Psoas muscle (tissue), 7 donors: ENCODE measurements at regions not wholly inside any gene's neighbourhood (a gene's known extent, or its start where the extent isn't known, plus 50 kb on each side); places are given as distances from the start of the nearest gene placed in this dataset.

Source experiments
- ATAC-seq, 4 donors: fragments of 200-7000 bp; cut with Tn5 transposase; one replicate each; pipeline ENCODE4 v1.9.1; 2020; ENCODE audit warnings: moderate library complexity in 3 of 4, mild to moderate bottlenecking in 2 of 4
- DNase-seq, 2 donors: peaks; one replicate each; pipeline ENCODE4 v3.0.0-alpha.2; 2020
- H3K27ac ChIP-seq: fragments of 200-600 bp; one replicate; pipeline ENCODE4 v1.8.0; 2022
- H3K27me3 ChIP-seq, 3 donors: fragments of 200-600 bp in 1 of 3; one replicate each; pipeline versions ENCODE4 v1.6.1 to v1.8.0; 2013 to 2022; ENCODE audit warnings: low read length in 2 of 3, mild to moderate bottlenecking in 2 of 3, moderate library complexity in 1 of 3; ENCODE audit not compliant: insufficient read depth in 3 of 3
- H3K36me3 ChIP-seq, 2 donors: fragments of 200-600 bp in 1 of 2; one replicate each; pipeline versions ENCODE4 v1.6.1 to v1.8.0; 2013 to 2022; ENCODE audit warnings: low read depth in 1 of 2, mild to moderate bottlenecking in 1 of 2, moderate library complexity in 1 of 2; ENCODE audit not compliant: insufficient read depth in 1 of 2
- H3K4me1 ChIP-seq: fragments of 200-600 bp; one replicate; pipeline ENCODE4 v1.8.0; 2022
- H3K4me3 ChIP-seq: fragments of 200-600 bp; one replicate; pipeline ENCODE4 v1.8.0; 2022; ENCODE audit warnings: mild to moderate bottlenecking
- H3K9me3 ChIP-seq: fragments of 200-600 bp; one replicate; pipeline ENCODE4 v1.8.0; 2022
- WGBS, 3 donors: extraction: QIAGEN DNeasy Blood & Tissue Kit; methylation state at CpG; one replicate each; pipeline versions ENCODE4 v1.1.6 to v1.1.7; 2013; 5-methylcytosine and 5-hydroxymethylcytosine counted together
- intact Hi-C, 2 donors: fragments of 100-400 bp; cut with DNase I; formaldehyde crosslinking; loops; one replicate each; pipeline versions ENCODE4 v1.11.0 to v1.14.2; 2022
- TF ChIP-seq, protein P1 (sequence below): fragments of 200-600 bp; IDR thresholded peaks from one replicate; pipeline ENCODE4 v1.8.0; 2022; ENCODE audit warnings: antibody characterized with exemption
- donor health status: healthy with polysubstance abuse.
- donor health status: DM: no; HTN: no; CAD: no; lungs with moderate emphysema.
- donor health status: Bipolar disorder and iron deficiency.
- donor health status: healthy.
- donor health status: DM: yes; HTN: yes; CAD: no.
- donor health status: DM: no; HTN: no; CAD: no.
- donor health status: DM: yes; HTN: yes; CAD: no.

DNA sequence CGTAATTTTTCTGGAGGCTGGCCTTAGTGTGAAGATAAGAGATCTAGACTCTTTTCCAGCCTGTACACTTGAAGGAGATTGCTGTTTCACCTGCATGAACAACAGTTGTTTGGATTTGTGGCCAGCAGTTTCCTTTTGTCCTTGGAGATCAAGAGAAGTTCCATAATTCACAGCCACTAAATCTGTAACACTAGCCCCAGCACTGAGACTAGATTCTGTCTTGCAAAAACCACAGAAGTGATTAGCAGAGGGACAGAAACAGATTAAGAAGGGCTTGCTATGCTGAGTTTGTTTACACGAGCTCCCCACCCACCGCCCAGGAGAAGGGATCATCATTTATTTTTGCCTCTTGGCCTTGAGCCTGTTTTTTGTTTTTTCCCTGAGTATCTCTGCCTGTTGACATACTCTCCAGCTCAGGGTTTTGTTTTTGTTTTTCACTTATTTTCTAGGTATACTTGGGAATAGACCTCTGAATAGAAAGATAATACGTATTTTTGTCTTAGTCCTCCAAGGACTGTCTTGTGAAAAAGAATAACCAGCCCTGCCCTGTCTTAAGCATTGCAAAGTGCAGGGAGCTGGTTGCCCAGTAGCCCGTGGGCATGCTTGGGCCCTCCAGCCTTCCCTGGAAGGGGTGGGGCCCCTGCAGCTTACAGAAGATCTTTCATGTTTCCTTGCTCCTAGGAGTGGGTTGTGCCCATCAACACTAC is 93.1 kb upstream of the SOX4 start:
- peaks cover 19% of the 10 kb centered on the region for H3K4me1 ChIP-seq
- no peak overlapping the region for H3K4me3 ChIP-seq
- H3K36me3 ChIP-seq: no peaks in the 10 kb centered on the region
- intact Hi-C loops: no loop called here
- 49 to 59% (median 50%) methylated on average over 5 of the region's 5 CpGs for WGBS, 3 donors
- no peak for DNase-seq
- H3K27me3 ChIP-seq: no peaks in the 10 kb centered on the region
- H3K27ac ChIP-seq: peak overlapping the region; percentile 64
- peak in 3 of 4 donors; percentile 46 to 76 (median 73) for ATAC-seq
- TF ChIP-seq, protein P1, sequence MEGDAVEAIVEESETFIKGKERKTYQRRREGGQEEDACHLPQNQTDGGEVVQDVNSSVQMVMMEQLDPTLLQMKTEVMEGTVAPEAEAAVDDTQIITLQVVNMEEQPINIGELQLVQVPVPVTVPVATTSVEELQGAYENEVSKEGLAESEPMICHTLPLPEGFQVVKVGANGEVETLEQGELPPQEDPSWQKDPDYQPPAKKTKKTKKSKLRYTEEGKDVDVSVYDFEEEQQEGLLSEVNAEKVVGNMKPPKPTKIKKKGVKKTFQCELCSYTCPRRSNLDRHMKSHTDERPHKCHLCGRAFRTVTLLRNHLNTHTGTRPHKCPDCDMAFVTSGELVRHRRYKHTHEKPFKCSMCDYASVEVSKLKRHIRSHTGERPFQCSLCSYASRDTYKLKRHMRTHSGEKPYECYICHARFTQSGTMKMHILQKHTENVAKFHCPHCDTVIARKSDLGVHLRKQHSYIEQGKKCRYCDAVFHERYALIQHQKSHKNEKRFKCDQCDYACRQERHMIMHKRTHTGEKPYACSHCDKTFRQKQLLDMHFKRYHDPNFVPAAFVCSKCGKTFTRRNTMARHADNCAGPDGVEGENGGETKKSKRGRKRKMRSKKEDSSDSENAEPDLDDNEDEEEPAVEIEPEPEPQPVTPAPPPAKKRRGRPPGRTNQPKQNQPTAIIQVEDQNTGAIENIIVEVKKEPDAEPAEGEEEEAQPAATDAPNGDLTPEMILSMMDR: no peak
- H3K9me3 ChIP-seq: no peaks in the 10 kb centered on the region

DNA sequence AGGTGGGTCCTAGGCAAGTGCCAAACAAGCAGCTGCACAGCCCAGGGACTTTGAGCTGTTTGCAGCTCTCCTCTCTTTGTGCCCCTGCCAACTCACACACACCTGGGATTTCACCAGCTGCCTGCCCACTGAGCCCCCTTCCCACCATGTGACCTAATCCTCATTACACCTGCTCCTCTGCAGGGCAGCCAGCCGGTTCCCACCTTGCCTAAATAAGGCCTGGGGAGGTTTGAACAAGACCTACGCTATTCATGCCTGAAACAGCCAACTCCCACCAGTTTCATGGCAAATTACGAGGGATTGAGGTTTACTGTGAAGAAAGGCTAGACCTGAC is 92.6 kb upstream of the SOX4 start:
- peak in 1 of 4 donors; percentile 38 for ATAC-seq
- peak overlapping the region; percentile 64 for H3K27ac ChIP-seq

DNA sequence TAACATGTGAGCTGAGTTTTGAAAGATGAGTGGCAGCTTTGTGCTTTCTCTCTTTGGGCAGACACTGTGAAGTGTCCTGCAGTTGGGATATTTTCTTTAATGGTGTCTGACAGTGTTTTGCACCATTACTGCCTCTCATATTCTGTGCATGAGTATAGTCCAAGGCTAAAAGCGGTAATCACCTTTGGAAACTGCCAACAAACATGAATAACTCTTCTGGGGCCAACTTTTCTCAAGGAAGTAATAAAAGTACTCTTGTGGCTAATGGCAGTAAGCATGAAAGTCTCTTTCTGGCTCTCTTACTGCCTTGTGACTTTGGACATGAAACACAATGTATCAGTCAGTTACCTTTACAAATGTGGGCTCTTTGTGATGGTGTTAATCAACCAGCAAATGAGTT is 91.7 kb upstream of the SOX4 start:
- DNase-seq (no peak), ATAC-seq (peak in 2 of 4 donors; percentile 35 to 59)
- WGBS, 3 donors: 15 to 57% (median 22%) methylated on average over 1 of the region's 1 CpG
- Histone ChIP-seq H3K9me3 (no peaks in the 10 kb centered on the region), H3K27me3 (no peaks in the 10 kb centered on the region), H3K4me3 (no peak overlapping the region), H3K4me1 (peaks cover 19% of the 10 kb centered on the region), H3K36me3 (no peaks in the 10 kb centered on the region), H3K27ac (peak overlapping the region; percentile 16)
- TF ChIP-seq, protein P1: no peak
- intact Hi-C loops: loop anchor here in 1 of 2 donors (2.0 kb wide), 1 partner anchor 23 kb away; no protein-coding TSS in a partner anchor

More for the DNA sequence above, 92.6 kb upstream of the SOX4 start:
- Histone ChIP-seq H3K27me3 (no peaks in the 10 kb centered on the region), H3K9me3 (no peaks in the 10 kb centered on the region), H3K4me3 (no peak overlapping the region), H3K4me1 (peaks cover 19% of the 10 kb centered on the region), H3K36me3 (no peaks in the 10 kb centered on the region)
- intact Hi-C loops: no loop called here
- TF ChIP-seq, protein P1: no peak
- 55 to 68% (median 61%) methylated on average over 3 of the region's 3 CpGs for WGBS, 3 donors
- no peak for DNase-seq

- TF ChIP-seq, protein P1: no peak
- ATAC-seq (no peak), DNase-seq (no peak)
- no peak overlapping the region for H3K27ac ChIP-seq
- no peaks in the 10 kb centered on the region for H3K27me3 ChIP-seq
- no peaks in the 10 kb centered on the region for H3K36me3 ChIP-seq
- H3K4me3 ChIP-seq: no peak overlapping the region
- no peaks in the 10 kb centered on the region for H3K9me3 ChIP-seq
- peaks cover 19% of the 10 kb centered on the region for H3K4me1 ChIP-seq
- 95 to 100% (median 96%) methylated on average over 1 of the region's 1 CpG for WGBS, 3 donors
- intact Hi-C loops: loop anchor here in 1 of 2 donors (2.0 kb wide), 1 partner anchor 24 kb away; no protein-coding TSS in a partner anchor
These were observed 90.9 kb upstream of the SOX4 start for GRCh38 chr6:21502682-21503081.

DNA sequence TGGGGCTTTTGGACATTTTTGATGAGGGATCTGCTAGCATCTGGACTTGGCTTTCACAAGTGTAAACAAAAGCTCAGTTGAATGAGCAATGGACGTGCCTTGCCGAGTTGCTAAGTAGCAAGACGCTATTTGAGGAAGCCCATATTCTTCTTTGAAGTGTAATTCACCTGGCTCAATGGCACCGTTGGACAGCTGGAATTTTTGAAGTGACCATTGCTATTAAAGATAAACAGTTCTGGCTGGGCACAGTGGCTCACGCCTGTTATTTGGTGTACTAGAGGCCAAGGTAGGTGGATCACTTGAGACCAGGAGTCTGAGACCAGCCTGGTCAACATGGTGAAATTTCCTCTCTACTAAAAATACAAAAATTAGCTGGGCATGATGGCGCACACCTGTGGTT is 88.8 kb upstream of the SOX4 start:
- H3K36me3 ChIP-seq: no peaks in the 10 kb centered on the region
- H3K27ac ChIP-seq: no peak overlapping the region
- DNase-seq: no peak

More for the DNA sequence above, 88.8 kb upstream of the SOX4 start:
- no peaks in the 10 kb centered on the region for H3K27me3 ChIP-seq
- H3K4me3 ChIP-seq: no peak overlapping the region
- H3K4me1 ChIP-seq: peaks cover 17% of the 10 kb centered on the region
- intact Hi-C loops: no loop called here
- ATAC-seq: no peak
- TF ChIP-seq, protein P1: no peak
- H3K9me3 ChIP-seq: no peaks in the 10 kb centered on the region
- 66 to 68% (median 67%) methylated on average over 6 of the region's 6 CpGs for WGBS, 3 donors
